Activated CD4-positive, alpha-beta T cell treated with anti-CD3 and anti-CD28 coated beads, Interleukin-2, amount 50 U/mL, for 16 hours (primary cell): ENCODE measurements at regions not wholly inside any gene's neighbourhood (a gene's known extent, or its start where the extent isn't known, plus 50 kb on each side); places are given as distances from the start of the nearest gene placed in this dataset.
"Not testable (repeated sequence)": the region's sequence is repeated elsewhere in the genome, so short reads cannot be mapped to it uniquely, and the experiment has no call there.

Experiments used
- DNase-seq: peaks from one replicate; pipeline ENCODE4 v3.0.0-alpha.2; 2020

GRCh38 chr9:74107692-74108091 lies 389.4 kb upstream of the RORB start:
- DNase-seq: no peak

GRCh38 chr9:74115976-74116375 lies 381.2 kb upstream of the RORB start:
- DNase-seq: no peak

GRCh38 chr9:74117151-74117550 lies 380.0 kb upstream of the RORB start:
- DNase-seq: no peak

- DNase-seq: no peak
Measured at GRCh38 chr9:74117731-74118130, 379.4 kb upstream of the RORB start.

- no peak for DNase-seq
Measured at GRCh38 chr9:74120061-74120460, 377.1 kb upstream of the RORB start.

GRCh38 chr9:74120470-74120869 lies 376.7 kb upstream of the RORB start:
- no peak for DNase-seq

GRCh38 chr9:74122216-74122615 lies 374.9 kb upstream of the RORB start:
- no peak for DNase-seq

GRCh38 chr9:74122661-74123060 lies 374.5 kb upstream of the RORB start:
- DNase-seq: no peak

- no peak for DNase-seq
Measured at GRCh38 chr9:74125941-74126340, 371.2 kb upstream of the RORB start.

- DNase-seq: no peak
Measured at GRCh38 chr9:74132986-74133385, 364.1 kb upstream of the RORB start.

- no peak for DNase-seq
Measured at GRCh38 chr9:74133921-74134320, 363.2 kb upstream of the RORB start.

- no peak for DNase-seq
Measured at GRCh38 chr9:74138182-74138581, 359.0 kb upstream of the RORB start.

- DNase-seq: no peak
Measured at GRCh38 chr9:74140141-74140540, 357.0 kb upstream of the RORB start.

- DNase-seq: no peak
Measured at GRCh38 chr9:74147906-74148305, 349.2 kb upstream of the RORB start.

- DNase-seq: no peak
Measured at GRCh38 chr9:74172874-74173273, 324.3 kb upstream of the RORB start.

- no peak for DNase-seq
Measured at GRCh38 chr9:74173284-74173683, 323.9 kb upstream of the RORB start.

GRCh38 chr9:74197771-74198170 lies 299.4 kb upstream of the RORB start:
- not testable (repeated sequence) for DNase-seq

- DNase-seq: no peak
Measured at GRCh38 chr9:74205056-74205455, 292.1 kb upstream of the RORB start.

GRCh38 chr9:74218385-74219063 lies 278.6 kb upstream of the RORB start:
- no peak for DNase-seq

- no peak for DNase-seq
Measured at GRCh38 chr9:74220327-74220726, 276.8 kb upstream of the RORB start.

GRCh38 chr9:74236857-74237256 lies 260.3 kb upstream of the RORB start:
- DNase-seq: no peak

GRCh38 chr9:74245866-74246497 lies 251.2 kb upstream of the RORB start:
- no peak for DNase-seq

- DNase-seq: no peak
Measured at GRCh38 chr9:74255489-74255984, 241.6 kb upstream of the RORB start.

- DNase-seq: no peak
Measured at GRCh38 chr9:74275872-74276508, 221.1 kb upstream of the RORB start.
